ENCODE measurements at regions not wholly inside any gene's neighbourhood (a gene's known extent, or its start where the extent isn't known, plus 50 kb on each side); places are given as distances from the start of the nearest gene placed in this dataset.

DNA sequence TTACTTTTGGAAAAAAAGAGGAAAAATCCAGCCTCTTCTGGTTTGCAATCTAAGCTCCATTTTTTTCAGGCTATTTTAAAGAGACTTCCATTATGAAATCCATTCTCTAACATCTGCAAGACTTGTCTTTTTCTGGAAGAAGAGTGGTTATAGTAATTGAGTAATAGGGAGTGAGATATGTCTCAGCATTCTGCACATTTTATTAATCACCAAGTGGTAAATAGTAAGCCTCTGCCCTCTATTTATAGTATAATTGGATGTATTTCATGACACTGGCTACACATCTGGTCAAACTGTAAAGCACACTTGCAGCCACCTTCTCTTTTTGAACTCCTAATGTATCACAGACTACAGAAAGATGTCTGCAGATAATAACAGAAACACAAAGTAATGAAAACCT, 391.1 kb downstream of the ETS1 start:
- TF ChIP-seq, protein P1, sequence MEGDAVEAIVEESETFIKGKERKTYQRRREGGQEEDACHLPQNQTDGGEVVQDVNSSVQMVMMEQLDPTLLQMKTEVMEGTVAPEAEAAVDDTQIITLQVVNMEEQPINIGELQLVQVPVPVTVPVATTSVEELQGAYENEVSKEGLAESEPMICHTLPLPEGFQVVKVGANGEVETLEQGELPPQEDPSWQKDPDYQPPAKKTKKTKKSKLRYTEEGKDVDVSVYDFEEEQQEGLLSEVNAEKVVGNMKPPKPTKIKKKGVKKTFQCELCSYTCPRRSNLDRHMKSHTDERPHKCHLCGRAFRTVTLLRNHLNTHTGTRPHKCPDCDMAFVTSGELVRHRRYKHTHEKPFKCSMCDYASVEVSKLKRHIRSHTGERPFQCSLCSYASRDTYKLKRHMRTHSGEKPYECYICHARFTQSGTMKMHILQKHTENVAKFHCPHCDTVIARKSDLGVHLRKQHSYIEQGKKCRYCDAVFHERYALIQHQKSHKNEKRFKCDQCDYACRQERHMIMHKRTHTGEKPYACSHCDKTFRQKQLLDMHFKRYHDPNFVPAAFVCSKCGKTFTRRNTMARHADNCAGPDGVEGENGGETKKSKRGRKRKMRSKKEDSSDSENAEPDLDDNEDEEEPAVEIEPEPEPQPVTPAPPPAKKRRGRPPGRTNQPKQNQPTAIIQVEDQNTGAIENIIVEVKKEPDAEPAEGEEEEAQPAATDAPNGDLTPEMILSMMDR (IDR thresholded peaks at IDR 0.05) = no peak
- no peaks in the 10 kb centered on the region for H3K4me1 ChIP-seq
- no peaks in the 10 kb centered on the region for H3K36me3 ChIP-seq
- H3K4me3 ChIP-seq = no peak overlapping the region
- DNase-seq (ENCODE audit: low spot score) = no peak
- no peaks in the 10 kb centered on the region for H3K9me3 ChIP-seq
- H3K27me3 ChIP-seq = no peaks in the 10 kb centered on the region
- no peak overlapping the region for H3K27ac ChIP-seq

GRCh38 chr11:128195756-128196155, 391.6 kb downstream of the ETS1 start:
- TF ChIP-seq, protein P1 (IDR thresholded peaks at IDR 0.05) = no peak

DNA sequence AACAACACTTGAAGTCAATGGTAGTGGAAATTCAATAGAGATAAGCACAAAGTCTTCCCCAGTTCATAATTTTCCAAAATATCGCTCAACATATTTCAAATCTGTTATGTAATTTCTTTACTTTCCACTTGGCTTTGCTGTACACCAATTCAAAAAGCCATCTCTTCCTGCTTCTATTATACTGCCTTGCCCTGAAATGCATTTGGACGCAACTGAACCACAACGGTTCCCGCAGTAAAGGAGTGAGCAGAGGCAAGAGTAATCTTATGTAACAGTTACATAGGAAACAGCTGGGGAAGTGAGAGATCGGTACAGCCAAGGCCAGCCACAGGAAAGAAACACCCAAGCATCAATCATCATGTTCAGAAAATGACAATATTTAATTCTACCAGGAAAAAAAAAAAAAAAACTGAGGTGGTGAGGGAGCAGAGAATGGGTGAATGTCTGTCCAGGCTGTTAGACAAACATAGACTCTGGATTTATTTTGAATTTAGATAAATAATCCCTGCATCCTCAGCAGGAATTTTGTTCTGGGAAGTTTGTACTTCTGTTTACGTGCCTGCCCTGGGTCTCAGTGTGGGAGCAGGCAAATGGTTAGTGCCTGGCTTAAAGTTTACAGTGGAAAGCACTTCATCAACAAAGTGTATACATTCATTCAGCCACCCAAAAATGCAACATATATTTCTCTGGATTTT, 392.2 kb downstream of the ETS1 start:
- Histone ChIP-seq H3K27me3 (no peaks in the 10 kb centered on the region), H3K9me3 (no peaks in the 10 kb centered on the region), H3K36me3 (no peaks in the 10 kb centered on the region), H3K4me1 (no peaks in the 10 kb centered on the region), H3K4me3 (no peak overlapping the region), H3K27ac (no peak overlapping the region)
- TF ChIP-seq, protein P1 (IDR thresholded peaks at IDR 0.05) = no peak
- no peak for DNase-seq (ENCODE audit: low spot score)

More at GRCh38 chr11:128195756-128196155, 391.6 kb downstream of the ETS1 start:
- no peak for DNase-seq (ENCODE audit: low spot score)
- no peaks in the 10 kb centered on the region for H3K27me3 ChIP-seq
- H3K27ac ChIP-seq = no peak overlapping the region
- no peaks in the 10 kb centered on the region for H3K4me1 ChIP-seq
- H3K9me3 ChIP-seq = no peaks in the 10 kb centered on the region
- no peaks in the 10 kb centered on the region for H3K36me3 ChIP-seq
- H3K4me3 ChIP-seq = no peak overlapping the region

DNA sequence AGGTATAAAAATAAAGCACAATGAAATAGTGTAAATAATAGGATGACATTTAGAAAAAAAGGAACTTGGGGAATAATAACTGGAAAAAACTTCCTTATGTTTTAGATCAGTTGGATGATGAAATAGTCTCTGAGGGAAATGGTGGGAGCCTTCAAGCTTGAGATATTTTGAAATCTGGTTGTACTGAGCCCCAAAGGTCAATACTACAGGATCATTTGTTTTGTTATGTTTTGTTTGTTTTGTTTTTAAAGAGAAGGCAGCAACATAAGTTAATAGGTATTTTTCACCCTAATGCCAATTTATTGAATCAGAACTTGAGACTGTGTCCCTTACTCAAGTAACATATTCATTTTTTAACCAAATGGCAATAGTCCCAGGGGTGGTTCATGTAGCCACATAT, 393.1 kb downstream of the ETS1 start:
- Histone ChIP-seq H3K4me1 (no peaks in the 10 kb centered on the region), H3K36me3 (no peaks in the 10 kb centered on the region), H3K4me3 (no peak overlapping the region), H3K27ac (no peak overlapping the region), H3K9me3 (no peaks in the 10 kb centered on the region), H3K27me3 (no peaks in the 10 kb centered on the region)
- TF ChIP-seq, protein P1 (IDR thresholded peaks at IDR 0.05) = no peak
- DNase-seq (ENCODE audit: low spot score) = no peak

DNA sequence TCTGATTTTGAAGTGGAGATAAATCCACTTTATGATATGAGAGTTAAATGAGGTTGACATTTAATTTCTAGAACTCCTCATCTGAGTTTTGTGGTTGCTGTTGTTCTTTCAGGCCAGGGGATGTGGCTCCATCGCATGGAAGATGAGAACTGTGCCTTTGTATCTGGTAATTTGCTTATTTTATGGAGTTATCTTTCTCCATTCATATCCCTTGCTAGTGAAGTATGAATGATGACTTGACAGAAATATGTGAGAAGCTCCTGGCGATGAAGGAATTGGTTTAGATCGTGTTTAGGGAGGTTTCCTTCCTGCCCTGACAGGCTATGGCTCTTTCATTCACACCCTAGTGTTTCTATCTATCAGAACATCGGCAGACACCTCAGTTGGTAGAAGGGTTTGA, 393.7 kb downstream of the ETS1 start:
- no peaks in the 10 kb centered on the region for H3K36me3 ChIP-seq
- H3K4me1 ChIP-seq = peaks cover 0 to 2% of the 10 kb centered on the region in 2 donors
- no peaks in the 10 kb centered on the region for H3K9me3 ChIP-seq
- H3K27ac ChIP-seq = no peak overlapping the region
- H3K4me3 ChIP-seq = no peak overlapping the region
- no peaks in the 10 kb centered on the region for H3K27me3 ChIP-seq
- DNase-seq (ENCODE audit: low spot score) = no peak
- TF ChIP-seq, protein P1 (IDR thresholded peaks at IDR 0.05) = no peak

GRCh38 chr11:128190312-128190711, 397.0 kb downstream of the ETS1 start:
- TF ChIP-seq, protein P1 (IDR thresholded peaks at IDR 0.05) = no peak
- Histone ChIP-seq H3K9me3 (no peaks in the 10 kb centered on the region), H3K4me1 (peaks cover 0 to 12% of the 10 kb centered on the region in 2 donors), H3K4me3 (no peak overlapping the region), H3K36me3 (no peaks in the 10 kb centered on the region), H3K27me3 (no peaks in the 10 kb centered on the region), H3K27ac (no peak overlapping the region)
- no peak for DNase-seq (ENCODE audit: low spot score)

Data from right atrium auricular region (tissue), 2 donors.